ENCODE measurements at regions not wholly inside any gene's neighbourhood (a gene's known extent, or its start where the extent isn't known, plus 50 kb on each side); places are given as distances from the start of the nearest gene placed in this dataset.

- DNase-seq: no peak
- Mint-ChIP-seq H3K27me3 (ENCODE audit: low read depth) (no peaks in the 10 kb centered on the region; the same call in 1 of the 2 replicates), H3K36me3 (ENCODE audit: insufficient read depth in 1 of 3, low read depth in 3 of 3) (peaks cover 0 to 4% (median 2%) of the 10 kb centered on the region in 3 experiments; a peak in 2 of 7 replicates), H3K4me3 (no peak overlapping the region), H3K4me1 (peaks cover 0 to 9% of the 10 kb centered on the region in 2 experiments; a peak in 3 of 4 replicates), H3K9me3 (peaks cover 11% of the 10 kb centered on the region in 2 experiments; a peak in 4 of 5 replicates), H3K27ac (no peak overlapping the region)
- Histone ChIP-seq H3K4ac (ENCODE audit: low read depth, low read length) (no peak overlapping the region), H3K23ac (ENCODE audit: insufficient read length, low read depth, low read length) (no peak overlapping the region), H4K8ac (replicated peaks; ENCODE audit: insufficient read length, low read depth, low read length) (no peak overlapping the region), H2BK15ac (ENCODE audit: low read depth, low read length) (no peak overlapping the region), H3K9me3 (ENCODE audit: control insufficient read depth, low read depth, low read length) (no peaks in the 10 kb centered on the region), H3K9ac (ENCODE audit: extremely low read depth, insufficient read length, low read length) (no peak overlapping the region), H3K27me3 (ENCODE audit: insufficient read depth, low read length) (no peaks in the 10 kb centered on the region), H3T11ph (ENCODE audit: low read length) (no peak overlapping the region), H3K79me1 (ENCODE audit: insufficient read depth, low read depth, low read length, poor library complexity, severe bottlenecking) (no peaks in the 10 kb centered on the region), H4K91ac (ENCODE audit: insufficient read length, low read depth, low read length) (no peak overlapping the region), H2BK5ac (ENCODE audit: insufficient read length, low read length) (no peak overlapping the region), H3K4me1 (ENCODE audit: insufficient read depth, low read length) (no peaks in the 10 kb centered on the region), H2AFZ (ENCODE audit: low read length) (no peak overlapping the region), H2BK12ac (ENCODE audit: insufficient read length, low read depth, low read length) (no peak overlapping the region), H2BK120ac (ENCODE audit: low read depth, low read length, poor library complexity, severe bottlenecking) (no peak overlapping the region), H2AK5ac (ENCODE audit: insufficient read length, low read length) (no peak overlapping the region), H4K5ac (ENCODE audit: insufficient read length, low read depth, low read length) (no peak overlapping the region), H3K4me2 (ENCODE audit: insufficient read depth, insufficient read length, low read length) (no peak overlapping the region), H3K56ac (ENCODE audit: insufficient read length, low read depth, low read length) (no peak overlapping the region), H3K14ac (ENCODE audit: insufficient read depth, low read length) (no peak overlapping the region), H3K79me2 (ENCODE audit: insufficient read depth, low read length) (no peaks in the 10 kb centered on the region), H3K18ac (ENCODE audit: insufficient read length, low read depth, low read length) (no peak overlapping the region), H4K20me1 (ENCODE audit: control insufficient read depth, insufficient read depth, insufficient read length) (no peaks in the 10 kb centered on the region), H3K27ac (ENCODE audit: insufficient read length, low read depth, low read length) (no peak overlapping the region), H2BK20ac (ENCODE audit: low read depth, low read length, poor library complexity, severe bottlenecking) (no peak overlapping the region), H3K23me2 (ENCODE audit: insufficient read length, low read depth, low read length, poor library complexity, severe bottlenecking) (no peaks in the 10 kb centered on the region)
- no peak for TF ChIP-seq CTCF (conservative IDR thresholded peaks at IDR 0.05)
- WGBS (ENCODE audit: extremely low coverage, insufficient read length, low lambda C conversion rate): no CpG with 5 or more reads among the region's 1 CpG
Measured at GRCh38 chr6:99138445-99138844, 190.7 kb upstream of the FBXL4 start.
